ENCODE measurements at regions not wholly inside any gene's neighbourhood (a gene's known extent, or its start where the extent isn't known, plus 50 kb on each side); places are given as distances from the start of the nearest gene placed in this dataset.

- no peak overlapping the region for H3K27ac ChIP-seq (ENCODE audit: control insufficient read depth, insufficient read depth, low read length)
- H3K4me2 ChIP-seq (ENCODE audit: control insufficient read depth, extremely low read depth, insufficient read depth, low read depth, low read length), result no peak overlapping the region
- H2AFZ ChIP-seq (ENCODE audit: control insufficient read depth, low read length), result no peak overlapping the region
- DNase-seq (ENCODE audit: low read depth, low spot score) (no peak), FAIRE-seq (no peak)
- H3K9ac ChIP-seq (ENCODE audit: control insufficient read depth, extremely low read depth, insufficient read depth, low read length), result no peak overlapping the region
- no peaks in the 10 kb centered on the region for H4K20me1 ChIP-seq (ENCODE audit: control insufficient read depth, extremely low read depth, insufficient read depth, low read length)
- no peaks in the 10 kb centered on the region for H3K27me3 ChIP-seq (ENCODE audit: control insufficient read depth, extremely low read depth, insufficient read depth, low read length)
- H3K9me3 ChIP-seq (ENCODE audit: control insufficient read depth, low read depth, low read length), result no peaks in the 10 kb centered on the region
- dilution Hi-C loops (cut with MboI; ENCODE audit: extremely low pct_ligation_motif_present, low sequenced_read_pairs), result no loop called here
- H3K9me1 ChIP-seq (ENCODE audit: control insufficient read depth, extremely low read depth, insufficient read depth, low read length), result no peaks in the 10 kb centered on the region
- H3K79me2 ChIP-seq (ENCODE audit: control insufficient read depth, insufficient read depth, low read length), result no peaks in the 10 kb centered on the region
- no peaks in the 10 kb centered on the region for H3K36me3 ChIP-seq (ENCODE audit: control insufficient read depth in 2 of 2, extremely low read depth in 1 of 2, insufficient read depth in 2 of 2, low read length in 2 of 2)
- no peak overlapping the region for H3K4me3 ChIP-seq (ENCODE audit: control insufficient read depth in 2 of 3, extremely low read depth in 1 of 3, insufficient read depth in 2 of 3, low read depth in 1 of 3, low read length in 3 of 3)
- TF ChIP-seq CTCF (optimal IDR thresholded peaks at IDR 0.05 in 1 of 3, IDR thresholded peaks at IDR 0.05 in 1 of 3, conservative IDR thresholded peaks at IDR 0.05 in 1 of 3; ENCODE audit: extremely low read depth in 1 of 3, insufficient read depth in 2 of 3, low read length in 3 of 3) (no peak), EZH2 (IDR thresholded peaks at IDR 0.05; ENCODE audit: low read length) (no peak)
- no peaks in the 10 kb centered on the region for H3K4me1 ChIP-seq (ENCODE audit: control insufficient read depth, extremely low read depth, insufficient read depth, low read length)
Measured at GRCh38 chr13:75052616-75053015, 429.4 kb downstream of the TBC1D4 start.

- Histone ChIP-seq H4K20me1 (ENCODE audit: control insufficient read depth, extremely low read depth, insufficient read depth, low read length) (no peaks in the 10 kb centered on the region), H3K4me3 (ENCODE audit: control insufficient read depth in 2 of 3, extremely low read depth in 1 of 3, insufficient read depth in 2 of 3, low read depth in 1 of 3, low read length in 3 of 3) (no peak overlapping the region), H3K9ac (ENCODE audit: control insufficient read depth, extremely low read depth, insufficient read depth, low read length) (no peak overlapping the region), H3K9me1 (ENCODE audit: control insufficient read depth, extremely low read depth, insufficient read depth, low read length) (no peaks in the 10 kb centered on the region), H3K4me2 (ENCODE audit: control insufficient read depth, extremely low read depth, insufficient read depth, low read depth, low read length) (no peak overlapping the region), H2AFZ (ENCODE audit: control insufficient read depth, low read length) (no peak overlapping the region), H3K9me3 (ENCODE audit: control insufficient read depth, low read depth, low read length) (no peaks in the 10 kb centered on the region), H3K36me3 (ENCODE audit: control insufficient read depth in 2 of 2, extremely low read depth in 1 of 2, insufficient read depth in 2 of 2, low read length in 2 of 2) (no peaks in the 10 kb centered on the region), H3K27me3 (ENCODE audit: control insufficient read depth, extremely low read depth, insufficient read depth, low read length) (no peaks in the 10 kb centered on the region), H3K79me2 (ENCODE audit: control insufficient read depth, insufficient read depth, low read length) (no peaks in the 10 kb centered on the region), H3K27ac (ENCODE audit: control insufficient read depth, insufficient read depth, low read length) (no peak overlapping the region), H3K4me1 (ENCODE audit: control insufficient read depth, extremely low read depth, insufficient read depth, low read length) (no peaks in the 10 kb centered on the region)
- TF ChIP-seq EZH2 (IDR thresholded peaks at IDR 0.05; ENCODE audit: low read length) (no peak), CTCF (optimal IDR thresholded peaks at IDR 0.05 in 1 of 3, IDR thresholded peaks at IDR 0.05 in 1 of 3, conservative IDR thresholded peaks at IDR 0.05 in 1 of 3; ENCODE audit: extremely low read depth in 1 of 3, insufficient read depth in 2 of 3, low read length in 3 of 3) (no peak)
- FAIRE-seq (no peak), DNase-seq (ENCODE audit: low read depth, low spot score) (no peak)
- dilution Hi-C loops (cut with MboI; ENCODE audit: extremely low pct_ligation_motif_present, low sequenced_read_pairs), result no loop called here
Measured at GRCh38 chr13:75050419-75051046, 431.4 kb downstream of the TBC1D4 start.
